ENCODE measurements at regions not wholly inside any gene's neighbourhood (a gene's known extent, or its start where the extent isn't known, plus 50 kb on each side); places are given as distances from the start of the nearest gene placed in this dataset.

DNA sequence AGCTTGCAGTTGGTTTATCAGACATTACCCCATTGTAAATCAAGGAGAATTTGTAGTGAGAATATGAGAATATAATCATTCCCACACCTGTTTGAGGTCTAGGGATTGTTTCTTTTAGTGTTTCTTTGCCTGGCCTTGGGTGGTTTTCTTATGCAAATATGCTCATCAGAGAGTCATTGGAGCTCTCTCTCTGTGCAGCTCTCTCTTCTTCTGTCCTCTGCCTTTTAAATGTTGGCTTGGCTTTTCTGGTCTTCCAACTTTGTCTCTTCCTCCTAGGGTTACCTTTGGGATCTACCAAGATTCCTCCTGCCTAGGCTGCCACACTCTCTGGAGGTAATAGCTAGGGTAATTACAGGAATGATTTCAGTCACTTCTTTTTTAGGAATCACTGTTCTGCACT is 102.3 kb upstream of the ARSJ start:
- TF ChIP-seq, protein P1, sequence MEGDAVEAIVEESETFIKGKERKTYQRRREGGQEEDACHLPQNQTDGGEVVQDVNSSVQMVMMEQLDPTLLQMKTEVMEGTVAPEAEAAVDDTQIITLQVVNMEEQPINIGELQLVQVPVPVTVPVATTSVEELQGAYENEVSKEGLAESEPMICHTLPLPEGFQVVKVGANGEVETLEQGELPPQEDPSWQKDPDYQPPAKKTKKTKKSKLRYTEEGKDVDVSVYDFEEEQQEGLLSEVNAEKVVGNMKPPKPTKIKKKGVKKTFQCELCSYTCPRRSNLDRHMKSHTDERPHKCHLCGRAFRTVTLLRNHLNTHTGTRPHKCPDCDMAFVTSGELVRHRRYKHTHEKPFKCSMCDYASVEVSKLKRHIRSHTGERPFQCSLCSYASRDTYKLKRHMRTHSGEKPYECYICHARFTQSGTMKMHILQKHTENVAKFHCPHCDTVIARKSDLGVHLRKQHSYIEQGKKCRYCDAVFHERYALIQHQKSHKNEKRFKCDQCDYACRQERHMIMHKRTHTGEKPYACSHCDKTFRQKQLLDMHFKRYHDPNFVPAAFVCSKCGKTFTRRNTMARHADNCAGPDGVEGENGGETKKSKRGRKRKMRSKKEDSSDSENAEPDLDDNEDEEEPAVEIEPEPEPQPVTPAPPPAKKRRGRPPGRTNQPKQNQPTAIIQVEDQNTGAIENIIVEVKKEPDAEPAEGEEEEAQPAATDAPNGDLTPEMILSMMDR (conservative IDR thresholded peaks at IDR 0.05 in 1 of 2, IDR thresholded peaks at IDR 0.05 in 1 of 2; ENCODE audit: low read depth in 1 of 2, low read length in 2 of 2) = no peak
- TF ChIP-seq EZH2 (IDR thresholded peaks at IDR 0.05; ENCODE audit: low read length, missing control alignments) = no peak

All from fibroblast of lung (primary cell).